ACHN (cell line): ENCODE measurements at regions not wholly inside any gene's neighbourhood (a gene's known extent, or its start where the extent isn't known, plus 50 kb on each side); places are given as distances from the start of the nearest gene placed in this dataset.

Experiments
- DNase-seq: peaks from one replicate; pipeline ENCODE4 v3.0.0-alpha.2; 2015
- in situ Hi-C: cut with HindIII; loops from 2 replicates; pipeline ENCODE4 v1.10.0; 2017; ENCODE audit warnings: low sequenced_read_pairs, low pct_ligation_motif_present, low pct_unique_long_range_greater_than_20kb

- DNase-seq: no peak
- in situ Hi-C loops: no loop called here
Measured at GRCh38 chr10:3996697-3997096, 211.7 kb upstream of the KLF6 start.

- no peak for DNase-seq
- in situ Hi-C loops: no loop called here
Measured at GRCh38 chr10:3995302-3996210, 210.5 kb upstream of the KLF6 start.

GRCh38 chr10:3992382-3993178, 207.6 kb upstream of the KLF6 start:
- in situ Hi-C loops: no loop called here
- no peak for DNase-seq

GRCh38 chr10:3990307-3990706, 205.3 kb upstream of the KLF6 start:
- no peak for DNase-seq
- in situ Hi-C loops: no loop called here

- in situ Hi-C loops: no loop called here
- DNase-seq: no peak
Measured at GRCh38 chr10:3987143-3987974, 202.3 kb upstream of the KLF6 start.

- no peak for DNase-seq
- in situ Hi-C loops: no loop called here
Measured at GRCh38 chr10:3986493-3987142, 201.6 kb upstream of the KLF6 start.

- in situ Hi-C loops: no loop called here
- DNase-seq: no peak
Measured at GRCh38 chr10:3982746-3983442, 197.9 kb upstream of the KLF6 start.

GRCh38 chr10:3981300-3981699, 196.3 kb upstream of the KLF6 start:
- DNase-seq: no peak
- in situ Hi-C loops: no loop called here

GRCh38 chr10:3980660-3981059, 195.7 kb upstream of the KLF6 start:
- no peak for DNase-seq
- in situ Hi-C loops: no loop called here

GRCh38 chr10:3980144-3980543, 195.1 kb upstream of the KLF6 start:
- in situ Hi-C loops: no loop called here
- DNase-seq: no peak

- in situ Hi-C loops: no loop called here
- no peak for DNase-seq
Measured at GRCh38 chr10:3978761-3979160, 193.8 kb upstream of the KLF6 start.

- DNase-seq: peak; percentile 39
- in situ Hi-C loops: no loop called here
Measured at GRCh38 chr10:3978174-3978573, 193.2 kb upstream of the KLF6 start.

GRCh38 chr10:3977761-3978160, 192.8 kb upstream of the KLF6 start:
- DNase-seq: no peak
- in situ Hi-C loops: no loop called here

- in situ Hi-C loops: no loop called here
- no peak for DNase-seq
Measured at GRCh38 chr10:3976718-3977117, 191.7 kb upstream of the KLF6 start.

GRCh38 chr10:3976171-3976570, 191.2 kb upstream of the KLF6 start:
- in situ Hi-C loops: no loop called here
- DNase-seq: no peak

- in situ Hi-C loops: no loop called here
- no peak for DNase-seq
Measured at GRCh38 chr10:3975016-3975415, 190.0 kb upstream of the KLF6 start.

GRCh38 chr10:3972460-3973301, 187.7 kb upstream of the KLF6 start:
- no peak for DNase-seq
- in situ Hi-C loops: no loop called here
